ENCODE measurements at regions not wholly inside any gene's neighbourhood (a gene's known extent, or its start where the extent isn't known, plus 50 kb on each side); places are given as distances from the start of the nearest gene placed in this dataset.

GRCh38 chr6:103215847-103216246 is 1643.9 kb downstream of the HACE1 start:
- Histone ChIP-seq H3K4me1 (ENCODE audit: control extremely low read depth in 1 of 4, control insufficient read depth in 4 of 4, insufficient read depth in 4 of 4, low read length in 3 of 4) (no peaks in the 10 kb centered on the region), H3K4me3 (ENCODE audit: control insufficient read depth in 1 of 7, extremely low read depth in 1 of 7, insufficient read depth in 4 of 7, low read depth in 2 of 7, low read length in 6 of 7) (no peak overlapping the region), H3K27me3 (replicated peaks in 2 of 5; ENCODE audit: control insufficient read depth in 4 of 5, insufficient read depth in 5 of 5, low read length in 4 of 5) (no peaks in the 10 kb centered on the region), H3K36me3 (ENCODE audit: control insufficient read depth in 4 of 4, insufficient read depth in 4 of 4, low read length in 3 of 4) (no peaks in the 10 kb centered on the region), H3K27ac (ENCODE audit: insufficient read depth in 1 of 2, low read depth in 1 of 2, low read length in 2 of 2, poor library complexity in 1 of 2, severe bottlenecking in 2 of 2) (no peak overlapping the region), H3K9me3 (ENCODE audit: control extremely low read depth in 1 of 5, control insufficient read depth in 4 of 5, insufficient read depth in 2 of 5, low read depth in 1 of 5, low read length in 4 of 5) (no peaks in the 10 kb centered on the region)
- POLR2A ChIA-PET, result no interaction called here
- DNase-seq, result no peak
- CTCF ChIA-PET, result no interaction called here

GRCh38 chr6:103210686-103211085 is 1649.0 kb downstream of the HACE1 start:
- POLR2A ChIA-PET, result no interaction called here
- no peak overlapping the region for H3K27ac ChIP-seq (ENCODE audit: insufficient read depth in 1 of 2, low read depth in 1 of 2, low read length in 2 of 2, poor library complexity in 1 of 2, severe bottlenecking in 2 of 2)
- no peaks in the 10 kb centered on the region for H3K4me1 ChIP-seq (ENCODE audit: control extremely low read depth in 1 of 4, control insufficient read depth in 4 of 4, insufficient read depth in 4 of 4, low read length in 3 of 4)
- no peak for DNase-seq
- CTCF ChIA-PET, result no interaction called here
- no peaks in the 10 kb centered on the region for H3K27me3 ChIP-seq (replicated peaks in 2 of 5; ENCODE audit: control insufficient read depth in 4 of 5, insufficient read depth in 5 of 5, low read length in 4 of 5)
- WGBS (ENCODE audit: insufficient coverage), result no CpG with 5 or more reads among the region's 2 CpGs
- H3K36me3 ChIP-seq (ENCODE audit: control insufficient read depth in 4 of 4, insufficient read depth in 4 of 4, low read length in 3 of 4), result no peaks in the 10 kb centered on the region
- H3K4me3 ChIP-seq (ENCODE audit: control insufficient read depth in 1 of 7, extremely low read depth in 1 of 7, insufficient read depth in 4 of 7, low read depth in 2 of 7, low read length in 6 of 7), result no peak overlapping the region
- no peaks in the 10 kb centered on the region for H3K9me3 ChIP-seq (ENCODE audit: control extremely low read depth in 1 of 5, control insufficient read depth in 4 of 5, insufficient read depth in 2 of 5, low read depth in 1 of 5, low read length in 4 of 5)

- Histone ChIP-seq H3K4me3 (ENCODE audit: control insufficient read depth in 1 of 7, extremely low read depth in 1 of 7, insufficient read depth in 4 of 7, low read depth in 2 of 7, low read length in 6 of 7) (no peak overlapping the region), H3K9me3 (ENCODE audit: control extremely low read depth in 1 of 5, control insufficient read depth in 4 of 5, insufficient read depth in 2 of 5, low read depth in 1 of 5, low read length in 4 of 5) (no peaks in the 10 kb centered on the region), H3K4me1 (ENCODE audit: control extremely low read depth in 1 of 4, control insufficient read depth in 4 of 4, insufficient read depth in 4 of 4, low read length in 3 of 4) (no peaks in the 10 kb centered on the region), H3K27ac (ENCODE audit: insufficient read depth in 1 of 2, low read depth in 1 of 2, low read length in 2 of 2, poor library complexity in 1 of 2, severe bottlenecking in 2 of 2) (no peak overlapping the region), H3K27me3 (replicated peaks in 2 of 5; ENCODE audit: control insufficient read depth in 4 of 5, insufficient read depth in 5 of 5, low read length in 4 of 5) (no peaks in the 10 kb centered on the region), H3K36me3 (ENCODE audit: control insufficient read depth in 4 of 4, insufficient read depth in 4 of 4, low read length in 3 of 4) (no peaks in the 10 kb centered on the region)
- DNase-seq, result no peak
- ChIA-PET CTCF (no interaction called here), POLR2A (no interaction called here)
- WGBS (ENCODE audit: insufficient coverage), result 59% methylated on average over 3 of the region's 6 CpGs
Observed at GRCh38 chr6:103198386-103198785, 1661.3 kb downstream of the HACE1 start.

DNA sequence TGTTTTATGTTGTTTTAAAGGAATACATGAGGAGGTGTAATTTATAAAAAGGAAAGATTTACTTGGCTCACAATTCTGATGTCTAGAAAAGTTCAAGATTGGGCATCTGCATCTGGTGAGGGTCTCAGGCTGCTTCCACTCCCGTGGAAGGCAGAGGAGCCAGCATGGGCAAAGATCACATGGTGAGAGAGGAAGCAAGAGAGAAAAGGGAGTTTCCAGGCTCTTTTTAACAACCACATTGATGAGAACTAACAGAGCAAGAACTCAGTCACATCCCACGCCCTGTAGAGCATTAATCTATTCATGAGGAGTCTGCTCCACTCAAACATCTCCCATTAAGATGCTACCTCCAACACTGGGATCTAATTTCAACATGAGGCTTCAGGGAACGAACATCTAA is 1666.3 kb downstream of the HACE1 start:
- H3K4me3 ChIP-seq (ENCODE audit: control insufficient read depth in 1 of 7, extremely low read depth in 1 of 7, insufficient read depth in 4 of 7, low read depth in 2 of 7, low read length in 6 of 7), result no peak overlapping the region
- H3K4me1 ChIP-seq (ENCODE audit: control extremely low read depth in 1 of 4, control insufficient read depth in 4 of 4, insufficient read depth in 4 of 4, low read length in 3 of 4), result no peaks in the 10 kb centered on the region
- 67% methylated on average over 1 of the region's 3 CpGs for WGBS (ENCODE audit: insufficient coverage)
- H3K27ac ChIP-seq (ENCODE audit: insufficient read depth in 1 of 2, low read depth in 1 of 2, low read length in 2 of 2, poor library complexity in 1 of 2, severe bottlenecking in 2 of 2), result no peak overlapping the region
- DNase-seq, result no peak
- no peaks in the 10 kb centered on the region for H3K36me3 ChIP-seq (ENCODE audit: control insufficient read depth in 4 of 4, insufficient read depth in 4 of 4, low read length in 3 of 4)
- H3K9me3 ChIP-seq (ENCODE audit: control extremely low read depth in 1 of 5, control insufficient read depth in 4 of 5, insufficient read depth in 2 of 5, low read depth in 1 of 5, low read length in 4 of 5), result no peaks in the 10 kb centered on the region
- CTCF ChIA-PET, result no interaction called here
- H3K27me3 ChIP-seq (replicated peaks in 2 of 5; ENCODE audit: control insufficient read depth in 4 of 5, insufficient read depth in 5 of 5, low read length in 4 of 5), result no peaks in the 10 kb centered on the region
- POLR2A ChIA-PET, result no interaction called here

DNA sequence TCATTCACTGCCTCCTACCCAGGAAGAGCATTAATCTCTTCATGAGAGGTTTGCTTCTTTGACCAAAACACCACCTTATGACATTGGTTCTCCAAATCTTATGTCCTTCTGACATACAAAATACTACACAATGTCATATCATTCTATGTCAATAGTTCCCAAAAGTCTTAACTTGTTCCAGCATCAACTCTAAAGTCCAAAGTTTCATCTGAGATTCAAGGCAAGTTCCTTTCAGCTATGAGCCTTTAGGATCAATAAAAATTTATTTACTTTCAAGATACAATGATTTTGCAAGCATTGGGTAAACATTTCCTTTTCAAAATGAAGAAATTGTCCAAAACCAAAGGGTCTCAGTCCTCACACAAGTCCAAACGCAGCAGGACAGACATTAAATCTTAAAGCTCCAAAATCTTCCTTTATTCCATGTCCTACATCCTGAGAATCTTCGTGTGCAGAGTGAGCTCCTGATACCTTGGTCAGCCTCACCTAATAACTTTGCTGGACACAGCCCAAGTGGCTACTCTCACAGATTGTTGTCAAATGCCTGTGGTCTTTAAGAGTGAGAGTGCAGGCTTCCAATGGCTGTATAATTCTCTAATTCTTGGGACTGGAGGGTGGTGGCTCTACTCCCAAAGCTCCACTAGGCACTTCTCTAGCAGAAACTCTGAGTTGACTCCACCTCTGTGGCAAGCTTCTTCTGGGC is 1668.2 kb downstream of the HACE1 start:
- no peaks in the 10 kb centered on the region for H3K27me3 ChIP-seq (replicated peaks in 2 of 5; ENCODE audit: control insufficient read depth in 4 of 5, insufficient read depth in 5 of 5, low read length in 4 of 5)
- WGBS (ENCODE audit: insufficient coverage), result 60% methylated on average over 1 of the region's 2 CpGs
- DNase-seq, result no peak
- POLR2A ChIA-PET, result no interaction called here
- H3K4me3 ChIP-seq (ENCODE audit: control insufficient read depth in 1 of 7, extremely low read depth in 1 of 7, insufficient read depth in 4 of 7, low read depth in 2 of 7, low read length in 6 of 7), result no peak overlapping the region
- H3K36me3 ChIP-seq (ENCODE audit: control insufficient read depth in 4 of 4, insufficient read depth in 4 of 4, low read length in 3 of 4), result no peaks in the 10 kb centered on the region
- no peaks in the 10 kb centered on the region for H3K4me1 ChIP-seq (ENCODE audit: control extremely low read depth in 1 of 4, control insufficient read depth in 4 of 4, insufficient read depth in 4 of 4, low read length in 3 of 4)
- CTCF ChIA-PET, result no interaction called here
- H3K27ac ChIP-seq (ENCODE audit: insufficient read depth in 1 of 2, low read depth in 1 of 2, low read length in 2 of 2, poor library complexity in 1 of 2, severe bottlenecking in 2 of 2), result no peak overlapping the region
- no peaks in the 10 kb centered on the region for H3K9me3 ChIP-seq (ENCODE audit: control extremely low read depth in 1 of 5, control insufficient read depth in 4 of 5, insufficient read depth in 2 of 5, low read depth in 1 of 5, low read length in 4 of 5)

- no peak overlapping the region for H3K4me3 ChIP-seq (ENCODE audit: control insufficient read depth in 1 of 7, extremely low read depth in 1 of 7, insufficient read depth in 4 of 7, low read depth in 2 of 7, low read length in 6 of 7)
- 93% methylated on average over 3 of the region's 3 CpGs for WGBS (ENCODE audit: insufficient coverage)
- no peak for DNase-seq
Observed at GRCh38 chr6:103184776-103185175, 1674.9 kb downstream of the HACE1 start.

DNA sequence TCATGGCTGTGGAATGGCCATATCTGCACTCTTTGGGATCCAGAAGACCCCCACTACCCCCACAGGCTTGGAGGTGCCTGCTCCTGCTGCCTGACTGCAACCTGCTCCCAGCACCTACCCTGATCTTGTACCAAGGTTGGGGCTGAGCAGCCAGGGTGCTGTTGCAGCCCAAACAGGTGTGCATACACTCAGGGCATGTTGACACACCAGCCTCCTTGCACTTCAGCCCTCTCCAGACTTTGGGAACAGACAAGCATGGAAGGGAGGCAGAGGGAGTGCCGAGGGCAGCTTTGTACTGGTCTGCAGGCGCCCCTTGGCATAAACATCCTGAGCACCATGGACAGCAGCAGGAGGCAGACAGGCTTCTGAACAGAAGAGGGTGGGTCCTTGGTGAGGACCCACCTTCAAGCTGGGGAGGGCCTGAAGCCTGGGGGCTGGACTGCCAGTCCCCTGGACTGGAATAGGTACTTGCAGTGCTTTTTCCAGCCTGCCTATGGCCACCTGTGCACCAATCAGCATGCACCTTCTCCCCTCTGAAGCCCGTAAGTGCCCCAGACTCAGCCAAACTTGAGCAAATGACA is 1675.8 kb downstream of the HACE1 start:
- WGBS (ENCODE audit: insufficient coverage), result 89% methylated on average over 3 of the region's 3 CpGs
- H3K36me3 ChIP-seq (ENCODE audit: control insufficient read depth in 4 of 4, insufficient read depth in 4 of 4, low read length in 3 of 4), result no peaks in the 10 kb centered on the region
- H3K27ac ChIP-seq (ENCODE audit: insufficient read depth in 1 of 2, low read depth in 1 of 2, low read length in 2 of 2, poor library complexity in 1 of 2, severe bottlenecking in 2 of 2), result no peak overlapping the region
- H3K4me1 ChIP-seq (ENCODE audit: control extremely low read depth in 1 of 4, control insufficient read depth in 4 of 4, insufficient read depth in 4 of 4, low read length in 3 of 4), result no peaks in the 10 kb centered on the region
- no peaks in the 10 kb centered on the region for H3K27me3 ChIP-seq (replicated peaks in 2 of 5; ENCODE audit: control insufficient read depth in 4 of 5, insufficient read depth in 5 of 5, low read length in 4 of 5)
- H3K4me3 ChIP-seq (ENCODE audit: control insufficient read depth in 1 of 7, extremely low read depth in 1 of 7, insufficient read depth in 4 of 7, low read depth in 2 of 7, low read length in 6 of 7), result no peak overlapping the region
- no peaks in the 10 kb centered on the region for H3K9me3 ChIP-seq (ENCODE audit: control extremely low read depth in 1 of 5, control insufficient read depth in 4 of 5, insufficient read depth in 2 of 5, low read depth in 1 of 5, low read length in 4 of 5)
- no peak for DNase-seq
- ChIA-PET POLR2A (no interaction called here), CTCF (no interaction called here)

More at GRCh38 chr6:103184776-103185175, 1674.9 kb downstream of the HACE1 start:
- POLR2A ChIA-PET, result no interaction called here
- Histone ChIP-seq H3K36me3 (ENCODE audit: control insufficient read depth in 4 of 4, insufficient read depth in 4 of 4, low read length in 3 of 4) (no peaks in the 10 kb centered on the region), H3K9me3 (ENCODE audit: control extremely low read depth in 1 of 5, control insufficient read depth in 4 of 5, insufficient read depth in 2 of 5, low read depth in 1 of 5, low read length in 4 of 5) (no peaks in the 10 kb centered on the region), H3K27me3 (replicated peaks in 2 of 5; ENCODE audit: control insufficient read depth in 4 of 5, insufficient read depth in 5 of 5, low read length in 4 of 5) (no peaks in the 10 kb centered on the region), H3K27ac (ENCODE audit: insufficient read depth in 1 of 2, low read depth in 1 of 2, low read length in 2 of 2, poor library complexity in 1 of 2, severe bottlenecking in 2 of 2) (no peak overlapping the region), H3K4me1 (ENCODE audit: control extremely low read depth in 1 of 4, control insufficient read depth in 4 of 4, insufficient read depth in 4 of 4, low read length in 3 of 4) (no peaks in the 10 kb centered on the region)
- CTCF ChIA-PET, result no interaction called here
